ENCODE measurements at regions not wholly inside any gene's neighbourhood (a gene's known extent, or its start where the extent isn't known, plus 50 kb on each side); places are given as distances from the start of the nearest gene placed in this dataset.

GRCh38 chr4:136002316-136002715 lies 1530.0 kb downstream of the PCDH18 start:
- BruUV-seq (replicated peaks) = no TSS peak
- H3K36me3 ChIP-seq (ENCODE audit: insufficient read depth, low read length, poor library complexity, severe bottlenecking) = no peaks in the 10 kb centered on the region
- H3K27me3 ChIP-seq (replicated peaks; ENCODE audit: insufficient read depth, low read depth, low read length, poor library complexity) = no peaks in the 10 kb centered on the region
- no peak for DNase-seq (ENCODE audit: low spot score)
- no peak overlapping the region for H3K4me3 ChIP-seq (ENCODE audit: low read depth, low read length, poor library complexity, severe bottlenecking)
- no peak overlapping the region for H3K27ac ChIP-seq (ENCODE audit: low read depth, low read length, poor library complexity, severe bottlenecking)
- POLR2A ChIA-PET (ENCODE audit: low non-redundant PET) = no interaction called here
- no peaks in the 10 kb centered on the region for H3K9me3 ChIP-seq (ENCODE audit: low read depth, low read length, poor library complexity, severe bottlenecking)
- CTCF ChIA-PET = no interaction called here
- no peaks in the 10 kb centered on the region for H3K4me1 ChIP-seq (ENCODE audit: insufficient read depth, low read length, poor library complexity, severe bottlenecking)
- TF ChIP-seq EZH2 (IDR thresholded peaks at IDR 0.05; ENCODE audit: borderline replicate concordance, low read depth, low read length, poor library complexity, severe bottlenecking) = no peak
- no peak for TF ChIP-seq CTCF (conservative IDR thresholded peaks at IDR 0.05; ENCODE audit: low read depth, low read length)
- intact Hi-C loops (cut with micrococcal nuclease; ENCODE audit: unreplicated experiment) = no loop called here

GRCh38 chr4:136001791-136002190 lies 1530.5 kb downstream of the PCDH18 start:
- BruUV-seq (replicated peaks) = no TSS peak
- Histone ChIP-seq H3K36me3 (ENCODE audit: insufficient read depth, low read length, poor library complexity, severe bottlenecking) (no peaks in the 10 kb centered on the region), H3K9me3 (ENCODE audit: low read depth, low read length, poor library complexity, severe bottlenecking) (no peaks in the 10 kb centered on the region), H3K4me1 (ENCODE audit: insufficient read depth, low read length, poor library complexity, severe bottlenecking) (no peaks in the 10 kb centered on the region), H3K4me3 (ENCODE audit: low read depth, low read length, poor library complexity, severe bottlenecking) (no peak overlapping the region), H3K27ac (ENCODE audit: low read depth, low read length, poor library complexity, severe bottlenecking) (no peak overlapping the region), H3K27me3 (replicated peaks; ENCODE audit: insufficient read depth, low read depth, low read length, poor library complexity) (no peaks in the 10 kb centered on the region)
- no peak for DNase-seq (ENCODE audit: low spot score)
- intact Hi-C loops (cut with micrococcal nuclease; ENCODE audit: unreplicated experiment) = no loop called here
- CTCF ChIA-PET = no interaction called here
- TF ChIP-seq EZH2 (IDR thresholded peaks at IDR 0.05; ENCODE audit: borderline replicate concordance, low read depth, low read length, poor library complexity, severe bottlenecking) = no peak
- TF ChIP-seq CTCF (conservative IDR thresholded peaks at IDR 0.05; ENCODE audit: low read depth, low read length) = no peak
- POLR2A ChIA-PET (ENCODE audit: low non-redundant PET) = no interaction called here

GRCh38 chr4:136000246-136000645 lies 1532.0 kb downstream of the PCDH18 start:
- intact Hi-C loops (cut with micrococcal nuclease; ENCODE audit: unreplicated experiment) = no loop called here
- H3K36me3 ChIP-seq (ENCODE audit: insufficient read depth, low read length, poor library complexity, severe bottlenecking) = no peaks in the 10 kb centered on the region
- no peak overlapping the region for H3K4me3 ChIP-seq (ENCODE audit: low read depth, low read length, poor library complexity, severe bottlenecking)
- ChIA-PET POLR2A (ENCODE audit: low non-redundant PET) (no interaction called here), CTCF (no interaction called here)
- no peak for DNase-seq (ENCODE audit: low spot score)
- TF ChIP-seq CTCF (conservative IDR thresholded peaks at IDR 0.05; ENCODE audit: low read depth, low read length) (no peak), EZH2 (IDR thresholded peaks at IDR 0.05; ENCODE audit: borderline replicate concordance, low read depth, low read length, poor library complexity, severe bottlenecking) (no peak)
- H3K9me3 ChIP-seq (ENCODE audit: low read depth, low read length, poor library complexity, severe bottlenecking) = no peaks in the 10 kb centered on the region
- no peak overlapping the region for H3K27ac ChIP-seq (ENCODE audit: low read depth, low read length, poor library complexity, severe bottlenecking)
- no peaks in the 10 kb centered on the region for H3K27me3 ChIP-seq (replicated peaks; ENCODE audit: insufficient read depth, low read depth, low read length, poor library complexity)
- H3K4me1 ChIP-seq (ENCODE audit: insufficient read depth, low read length, poor library complexity, severe bottlenecking) = no peaks in the 10 kb centered on the region
- no TSS peak for BruUV-seq (replicated peaks)

Data from A673 (cell line).